ENCODE measurements at regions not wholly inside any gene's neighbourhood (a gene's known extent, or its start where the extent isn't known, plus 50 kb on each side); places are given as distances from the start of the nearest gene placed in this dataset.

DNA sequence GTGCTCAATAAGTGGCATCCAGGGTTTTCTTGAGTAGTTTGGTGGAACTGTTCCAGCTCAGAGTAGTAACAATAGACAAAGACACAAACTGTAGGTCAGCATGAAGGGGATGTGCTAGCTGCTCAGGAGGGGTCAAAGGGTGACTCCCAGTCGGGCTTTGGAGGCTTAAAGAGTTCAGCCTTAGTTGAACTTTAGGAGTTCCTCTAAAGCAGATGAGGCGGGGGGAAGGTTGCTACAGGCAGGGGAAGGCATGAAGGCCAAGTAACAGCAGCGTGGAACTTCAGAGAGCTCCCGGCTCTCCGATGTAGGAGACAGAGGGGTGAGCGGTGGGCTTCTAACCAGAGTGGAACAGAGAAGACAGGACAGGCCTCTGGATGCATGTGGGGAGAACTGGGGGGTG is 115.5 kb upstream of the CD93 start:
- no peak for DNase-seq

DNA sequence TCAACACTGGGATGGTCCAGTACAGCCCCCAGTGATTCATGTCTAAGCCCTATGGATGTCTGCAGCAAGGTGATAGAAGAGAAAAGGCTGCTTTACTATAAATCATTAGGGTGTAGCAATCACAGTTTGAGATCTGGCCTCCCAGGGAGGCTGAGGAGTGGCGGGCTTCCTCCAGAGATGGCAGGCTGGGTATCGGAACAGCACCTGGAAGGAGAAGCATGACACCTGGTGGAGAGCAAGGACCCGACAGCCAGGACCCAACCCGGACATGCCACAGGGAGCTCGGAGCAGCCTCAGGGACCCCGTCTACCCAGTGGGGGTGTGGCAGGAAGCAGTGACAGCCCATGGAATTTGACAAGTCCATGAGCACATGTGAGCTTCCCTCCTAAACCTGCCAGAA is 114.8 kb upstream of the CD93 start:
- no peak for DNase-seq

DNA sequence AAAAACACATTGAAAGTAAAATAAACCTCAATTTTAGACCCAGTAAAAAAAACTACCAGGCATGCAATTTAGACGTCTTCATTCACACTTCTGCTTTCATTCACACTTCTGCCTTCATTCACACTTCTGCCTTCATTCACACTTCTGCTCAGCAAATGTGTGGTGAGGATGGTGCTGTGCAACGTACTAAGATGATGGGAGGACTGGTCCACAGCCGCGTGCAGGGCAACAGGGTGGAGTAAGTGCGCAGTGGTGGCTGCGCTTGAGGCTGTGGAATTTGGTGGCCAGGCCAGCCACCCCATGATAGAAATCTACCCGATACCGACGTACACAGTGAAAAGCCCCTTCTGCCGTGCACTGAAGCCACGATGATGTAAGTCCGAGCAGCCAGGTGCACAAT is 114.3 kb upstream of the CD93 start:
- DNase-seq = no peak

- no peak for DNase-seq
Observed at GRCh38 chr20:23199356-23199755, 113.2 kb upstream of the CD93 start.

DNA sequence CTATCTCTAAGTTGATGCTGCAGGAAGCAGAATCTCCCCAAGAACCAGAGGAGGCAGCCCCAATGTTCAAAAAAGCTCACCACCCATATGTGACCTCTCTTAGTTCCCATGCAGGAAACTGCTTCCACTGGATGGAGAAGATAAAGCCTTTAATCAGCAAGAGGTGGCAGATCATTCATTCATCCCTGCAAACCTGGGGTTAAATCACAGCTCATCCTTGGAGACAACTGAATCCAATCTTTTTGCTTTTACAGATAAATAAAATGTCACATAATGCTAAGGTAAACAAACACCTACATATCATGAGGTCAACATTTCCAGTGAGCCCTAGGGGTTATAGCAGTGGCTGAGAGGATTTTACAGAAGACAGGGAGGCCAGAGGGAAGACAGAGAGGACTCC is 112.7 kb upstream of the CD93 start:
- no peak for DNase-seq

DNA sequence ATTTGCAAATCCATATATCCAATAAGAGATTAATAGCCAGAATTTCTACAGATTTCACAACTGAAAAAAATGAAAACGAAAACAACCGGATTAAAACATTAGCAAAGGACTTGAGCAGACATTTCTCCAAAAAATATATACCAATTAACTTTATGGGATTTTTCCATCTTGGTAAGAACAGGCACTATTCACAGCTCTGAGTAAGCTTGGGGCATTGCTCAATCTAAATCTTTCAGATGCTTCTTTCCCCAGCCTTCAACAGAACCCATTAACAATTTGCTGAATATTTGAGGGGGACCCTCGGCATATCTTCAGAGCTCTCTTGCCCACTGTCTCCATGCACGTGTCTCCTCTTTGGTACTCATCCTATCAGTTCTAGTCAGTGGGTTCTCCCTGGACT is 111.7 kb upstream of the CD93 start:
- DNase-seq = no peak

GRCh38 chr20:23195636-23196035 is 109.5 kb upstream of the CD93 start:
- no peak for DNase-seq

GRCh38 chr20:23193801-23194384 is 107.8 kb upstream of the CD93 start:
- DNase-seq = no peak

DNA sequence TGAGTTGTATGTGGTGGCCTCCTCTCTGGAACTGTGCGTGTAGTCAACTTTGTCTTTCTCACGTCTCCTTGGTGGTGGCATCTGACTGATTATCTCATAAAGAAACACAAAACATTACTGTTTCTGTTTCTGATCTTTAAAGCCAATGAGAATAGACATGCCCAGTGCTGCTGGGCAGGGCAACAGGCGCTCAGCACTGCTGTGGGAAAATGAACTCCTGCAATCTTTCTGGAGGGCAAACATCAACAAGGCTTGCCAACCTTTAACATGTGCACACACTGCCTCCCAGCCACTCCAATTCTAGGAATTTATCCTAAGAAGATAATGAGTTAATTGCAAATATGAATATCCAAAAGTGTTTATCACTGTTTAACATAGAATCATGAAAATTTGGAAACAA is 106.3 kb upstream of the CD93 start:
- no peak for DNase-seq

GRCh38 chr20:23190557-23190956 is 104.4 kb upstream of the CD93 start:
- DNase-seq = no peak

GRCh38 chr20:23189854-23190253 is 103.7 kb upstream of the CD93 start:
- DNase-seq = no peak

DNA sequence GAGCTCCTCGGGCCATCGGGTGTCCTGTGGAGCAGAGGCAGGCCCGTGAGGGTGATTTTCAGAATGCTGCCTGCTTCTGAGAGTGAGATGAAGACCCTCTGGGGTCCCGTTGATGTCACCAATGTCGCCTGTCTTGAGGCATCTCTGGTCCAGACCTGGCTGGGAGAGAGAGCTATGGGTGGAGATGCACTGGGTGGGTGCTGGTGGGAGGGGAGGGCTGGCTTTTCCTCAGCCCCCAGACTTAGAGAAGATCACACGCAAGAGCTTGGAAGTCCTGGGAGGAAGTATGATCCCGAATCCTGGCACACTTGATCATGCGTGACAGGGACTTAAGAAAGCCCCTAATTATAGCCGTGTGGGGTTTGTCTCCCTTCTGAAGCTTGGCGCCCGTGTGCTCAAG is 103.2 kb upstream of the CD93 start:
- DNase-seq = no peak

GRCh38 chr20:23188377-23189169 is 102.4 kb upstream of the CD93 start:
- no peak for DNase-seq

- DNase-seq = no peak
Observed at GRCh38 chr20:23187751-23188150, 101.6 kb upstream of the CD93 start.

DNA sequence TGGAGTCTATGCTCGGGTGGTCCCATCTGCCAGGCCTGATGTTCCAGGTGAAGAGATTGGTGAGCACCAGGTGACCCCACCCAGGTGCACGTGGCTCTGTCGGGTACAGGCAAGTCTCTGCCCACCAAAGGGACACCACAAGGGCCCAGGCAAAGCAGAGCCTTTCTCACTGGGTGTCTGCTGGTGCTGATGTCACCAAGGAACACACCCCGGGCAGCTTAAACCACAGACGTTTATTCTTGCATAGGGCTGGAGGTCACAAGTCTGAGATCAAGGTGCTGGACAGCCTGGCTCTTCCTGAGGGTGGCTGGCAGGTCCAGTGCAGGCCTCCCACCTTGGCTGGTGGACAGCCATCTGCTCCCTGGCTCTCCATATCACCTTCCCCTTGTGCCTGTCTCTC is 100.7 kb upstream of the CD93 start:
- no peak for DNase-seq

DNA sequence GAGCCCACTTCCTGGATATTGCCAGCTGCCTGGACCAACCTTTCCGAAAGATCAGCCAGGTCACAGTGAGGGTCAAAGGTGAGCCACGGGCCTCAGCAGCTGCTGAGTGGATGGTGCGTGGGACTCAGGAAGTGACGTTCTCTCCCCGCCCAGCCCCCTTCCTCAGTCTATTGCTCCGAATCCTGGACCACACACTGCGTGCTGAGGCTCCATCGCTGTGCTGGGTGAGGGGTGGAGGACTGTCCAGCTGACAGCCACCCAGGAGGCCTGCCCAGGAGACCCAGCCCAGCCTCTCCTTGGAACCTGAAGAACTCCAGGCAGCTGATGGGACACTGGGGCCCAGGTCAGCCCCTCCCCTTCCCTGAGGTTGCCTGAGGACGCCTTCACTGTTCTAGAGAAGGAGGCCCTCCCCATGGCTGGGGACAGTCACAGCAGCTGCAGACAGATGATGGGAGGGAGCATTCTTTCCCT is 94.4 kb upstream of the CD93 start:
- no peak for DNase-seq

GRCh38 chr20:23179766-23180403 is 93.8 kb upstream of the CD93 start:
- DNase-seq = no peak

GRCh38 chr20:23178806-23179205 is 92.7 kb upstream of the CD93 start:
- no peak for DNase-seq

DNA sequence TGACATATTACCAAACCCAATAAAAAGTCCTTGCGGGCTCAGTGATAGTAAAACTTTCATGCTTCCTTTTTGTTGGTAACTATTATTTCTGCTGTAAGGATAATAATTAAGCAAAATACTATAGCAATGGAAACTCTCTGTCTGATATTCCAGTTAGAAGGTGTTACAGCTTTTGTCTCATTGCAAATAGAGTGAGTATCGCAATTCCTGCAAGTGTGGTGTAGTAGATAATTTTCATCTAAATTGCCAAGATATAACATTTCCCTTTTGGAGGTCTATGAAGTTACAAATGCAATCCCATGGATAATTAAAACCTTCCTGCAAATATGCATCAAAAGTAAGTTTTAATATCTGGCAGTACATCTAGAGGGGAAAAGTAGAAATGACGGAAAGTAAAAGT is 88.7 kb upstream of the CD93 start:
- DNase-seq = no peak

GRCh38 chr20:23167431-23167830 is 81.3 kb upstream of the CD93 start:
- no peak for DNase-seq

DNA sequence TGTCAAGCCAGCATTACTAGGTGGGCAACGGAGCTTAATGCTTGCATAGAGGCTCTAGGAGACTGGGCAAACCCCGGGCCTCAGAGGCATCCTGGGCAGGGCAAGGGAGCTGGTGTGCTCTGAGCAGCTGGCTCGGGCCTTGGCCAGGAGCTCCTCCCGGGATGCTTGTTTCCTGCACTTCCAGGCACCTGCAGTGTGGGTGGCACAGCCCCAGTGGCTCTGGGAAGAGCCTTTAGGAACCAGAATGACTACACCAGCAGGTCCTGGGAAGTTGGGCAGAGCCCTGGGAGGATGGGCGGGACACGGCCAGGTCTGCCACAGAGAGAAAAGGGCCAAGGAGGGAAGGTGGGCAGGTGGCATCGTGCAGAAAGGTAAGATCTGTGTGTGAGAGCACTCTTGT is 80.4 kb upstream of the CD93 start:
- DNase-seq = no peak

DNA sequence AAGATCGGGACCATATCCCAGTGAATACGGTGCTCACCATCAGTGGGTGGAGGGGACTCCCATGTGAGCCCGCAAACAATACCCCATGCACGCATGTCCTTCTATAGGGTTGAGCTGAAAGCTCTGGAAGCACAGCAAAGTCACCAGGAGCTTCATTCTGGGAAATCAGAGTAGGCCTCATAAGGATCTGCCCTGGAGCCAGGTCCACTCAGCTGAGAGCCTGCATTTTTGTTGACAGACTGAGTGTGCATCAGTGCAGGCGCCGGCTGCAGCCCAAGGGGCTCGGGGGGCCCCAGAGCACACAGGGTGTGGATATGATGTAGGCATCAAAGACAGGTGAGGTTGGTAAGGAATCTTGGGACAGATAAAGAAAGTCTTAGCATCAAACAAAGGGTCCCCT is 79.8 kb upstream of the CD93 start:
- DNase-seq = no peak

GRCh38 chr20:23165307-23165750 is 79.2 kb upstream of the CD93 start:
- DNase-seq = no peak

DNA sequence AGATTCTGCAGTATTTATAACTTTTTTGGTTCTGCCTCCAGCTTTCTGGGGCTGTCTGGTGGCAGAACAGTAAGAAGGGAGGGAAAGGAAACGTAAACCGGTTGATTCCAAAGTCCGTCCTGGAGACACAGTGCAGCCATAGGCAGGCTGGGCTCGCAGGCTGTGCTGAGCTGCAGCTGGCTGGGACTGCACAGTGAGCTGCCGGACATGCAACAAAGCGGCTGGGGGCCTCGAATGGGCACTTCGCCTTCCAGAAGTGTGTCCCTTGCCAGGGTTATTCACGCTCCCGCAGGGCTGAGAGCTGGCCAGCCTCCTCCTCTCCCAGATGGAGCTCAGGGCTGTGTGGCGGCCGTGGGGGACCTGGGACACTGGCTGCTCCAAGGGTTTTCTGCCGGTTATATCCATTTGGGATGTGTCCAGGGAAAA is 78.1 kb upstream of the CD93 start:
- DNase-seq = no peak

Measured in activated naive CD4-positive, alpha-beta T cell treated with Interleukin-2 at 50 U/mL for 16 hours (primary cell).